Liver (tissue), 3 donors: ENCODE measurements at regions not wholly inside any gene's neighbourhood (a gene's known extent, or its start where the extent isn't known, plus 50 kb on each side); places are given as distances from the start of the nearest gene placed in this dataset.

Experiments used
- CTCF ChIP-seq: fragments of 150-350 bp; IDR thresholded peaks from 2 replicates; pipeline ENCODE4 v1.5.1; 2017; ENCODE audit warnings: improper control_type of control experiment, low read depth, low read length; ENCODE audit not compliant: missing input control
- EGR1 ChIP-seq, 2 donors: IDR thresholded peaks; 2 replicates each; pipeline ENCODE4 v1.6.1; 2016 to 2018; ENCODE audit warnings: antibody characterized with exemption in 2 of 2, low read depth in 2 of 2
- NR2F2 ChIP-seq: IDR thresholded peaks from 2 replicates; pipeline ENCODE4 v1.6.1; 2016; ENCODE audit warnings: antibody characterized with exemption
- TF ChIP-seq, protein P1 (sequence below): IDR thresholded peaks from 2 replicates; pipeline ENCODE4 v1.6.1; 2016; ENCODE audit warnings: antibody characterized with exemption, mild to moderate bottlenecking
- donor health status: healthy.
- donor health status: healthy.

GRCh38 chr7:56188823-56189346 lies 72.7 kb upstream of the NUPR2 start:
- TF ChIP-seq CTCF: no peak
- TF ChIP-seq EGR1 (IDR thresholded peaks at IDR 0.05; ENCODE audit: low read depth in 2 of 2): no peak
- TF ChIP-seq NR2F2: no peak
- TF ChIP-seq, protein P1, sequence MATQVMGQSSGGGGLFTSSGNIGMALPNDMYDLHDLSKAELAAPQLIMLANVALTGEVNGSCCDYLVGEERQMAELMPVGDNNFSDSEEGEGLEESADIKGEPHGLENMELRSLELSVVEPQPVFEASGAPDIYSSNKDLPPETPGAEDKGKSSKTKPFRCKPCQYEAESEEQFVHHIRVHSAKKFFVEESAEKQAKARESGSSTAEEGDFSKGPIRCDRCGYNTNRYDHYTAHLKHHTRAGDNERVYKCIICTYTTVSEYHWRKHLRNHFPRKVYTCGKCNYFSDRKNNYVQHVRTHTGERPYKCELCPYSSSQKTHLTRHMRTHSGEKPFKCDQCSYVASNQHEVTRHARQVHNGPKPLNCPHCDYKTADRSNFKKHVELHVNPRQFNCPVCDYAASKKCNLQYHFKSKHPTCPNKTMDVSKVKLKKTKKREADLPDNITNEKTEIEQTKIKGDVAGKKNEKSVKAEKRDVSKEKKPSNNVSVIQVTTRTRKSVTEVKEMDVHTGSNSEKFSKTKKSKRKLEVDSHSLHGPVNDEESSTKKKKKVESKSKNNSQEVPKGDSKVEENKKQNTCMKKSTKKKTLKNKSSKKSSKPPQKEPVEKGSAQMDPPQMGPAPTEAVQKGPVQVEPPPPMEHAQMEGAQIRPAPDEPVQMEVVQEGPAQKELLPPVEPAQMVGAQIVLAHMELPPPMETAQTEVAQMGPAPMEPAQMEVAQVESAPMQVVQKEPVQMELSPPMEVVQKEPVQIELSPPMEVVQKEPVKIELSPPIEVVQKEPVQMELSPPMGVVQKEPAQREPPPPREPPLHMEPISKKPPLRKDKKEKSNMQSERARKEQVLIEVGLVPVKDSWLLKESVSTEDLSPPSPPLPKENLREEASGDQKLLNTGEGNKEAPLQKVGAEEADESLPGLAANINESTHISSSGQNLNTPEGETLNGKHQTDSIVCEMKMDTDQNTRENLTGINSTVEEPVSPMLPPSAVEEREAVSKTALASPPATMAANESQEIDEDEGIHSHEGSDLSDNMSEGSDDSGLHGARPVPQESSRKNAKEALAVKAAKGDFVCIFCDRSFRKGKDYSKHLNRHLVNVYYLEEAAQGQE: no peak
